ENCODE measurements at regions not wholly inside any gene's neighbourhood (a gene's known extent, or its start where the extent isn't known, plus 50 kb on each side); places are given as distances from the start of the nearest gene placed in this dataset.
"Not testable (repeated sequence)": the region's sequence is repeated elsewhere in the genome, so short reads cannot be mapped to it uniquely, and the experiment has no call there.

DNA sequence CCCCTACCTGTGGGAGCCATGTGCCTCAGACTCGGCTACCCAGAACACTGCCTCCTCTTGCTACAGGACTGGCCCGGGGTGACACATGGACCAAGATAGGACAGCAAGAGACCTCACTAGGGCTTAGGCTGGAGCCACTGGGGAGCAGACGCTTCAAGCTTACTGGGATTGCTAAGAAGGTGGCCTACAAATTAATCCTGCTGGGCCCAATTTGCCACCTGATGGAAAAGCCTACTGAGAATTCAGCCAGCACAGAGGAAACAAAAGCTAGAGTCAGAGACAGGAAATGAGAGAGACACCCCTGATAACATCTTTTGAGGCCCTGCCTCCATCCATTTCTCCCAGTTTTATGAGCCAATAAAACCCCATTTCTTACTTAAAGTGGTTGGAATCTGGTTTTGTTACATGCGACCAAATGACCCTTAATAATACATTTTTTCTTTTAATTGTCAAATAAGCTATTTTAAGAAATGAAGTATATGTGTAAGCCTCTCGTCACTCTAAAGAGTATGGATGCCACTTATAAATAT, 282.1 kb downstream of the CXCL12 start:
- H3K9me3 ChIP-seq, result no peaks in the 10 kb centered on the region
- ATAC-seq, result no peak
- intact Hi-C loops (cut with DNase I), result no loop called here

DNA sequence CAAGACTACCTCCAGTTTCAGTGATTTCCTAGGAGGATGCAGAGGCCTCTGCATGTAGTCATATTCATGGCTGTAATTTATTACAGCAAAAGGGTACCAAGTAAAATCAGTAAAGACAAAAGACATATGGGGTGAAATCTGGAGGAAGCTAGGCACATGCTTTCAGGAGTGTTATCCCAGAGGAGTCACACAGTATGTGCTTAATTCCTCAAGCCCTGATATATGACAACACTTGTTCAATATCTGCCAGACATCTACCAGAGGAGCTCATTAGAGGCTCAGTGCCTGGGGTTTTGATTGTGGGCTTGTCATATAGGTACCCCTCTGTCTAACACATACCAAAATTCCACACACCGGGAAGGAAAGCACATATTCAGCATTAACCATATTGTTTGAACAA, 283.8 kb downstream of the CXCL12 start:
- intact Hi-C loops (cut with DNase I), result no loop called here
- Histone ChIP-seq H3K36me3 (no peaks in the 10 kb centered on the region), H3K27me3 (no peaks in the 10 kb centered on the region), H3K4me1 (no peaks in the 10 kb centered on the region), H3K9me3 (no peaks in the 10 kb centered on the region), H3K4me3 (no peak overlapping the region), H3K27ac (no peak overlapping the region)
- no peak for DNase-seq
- TF ChIP-seq, protein P1, sequence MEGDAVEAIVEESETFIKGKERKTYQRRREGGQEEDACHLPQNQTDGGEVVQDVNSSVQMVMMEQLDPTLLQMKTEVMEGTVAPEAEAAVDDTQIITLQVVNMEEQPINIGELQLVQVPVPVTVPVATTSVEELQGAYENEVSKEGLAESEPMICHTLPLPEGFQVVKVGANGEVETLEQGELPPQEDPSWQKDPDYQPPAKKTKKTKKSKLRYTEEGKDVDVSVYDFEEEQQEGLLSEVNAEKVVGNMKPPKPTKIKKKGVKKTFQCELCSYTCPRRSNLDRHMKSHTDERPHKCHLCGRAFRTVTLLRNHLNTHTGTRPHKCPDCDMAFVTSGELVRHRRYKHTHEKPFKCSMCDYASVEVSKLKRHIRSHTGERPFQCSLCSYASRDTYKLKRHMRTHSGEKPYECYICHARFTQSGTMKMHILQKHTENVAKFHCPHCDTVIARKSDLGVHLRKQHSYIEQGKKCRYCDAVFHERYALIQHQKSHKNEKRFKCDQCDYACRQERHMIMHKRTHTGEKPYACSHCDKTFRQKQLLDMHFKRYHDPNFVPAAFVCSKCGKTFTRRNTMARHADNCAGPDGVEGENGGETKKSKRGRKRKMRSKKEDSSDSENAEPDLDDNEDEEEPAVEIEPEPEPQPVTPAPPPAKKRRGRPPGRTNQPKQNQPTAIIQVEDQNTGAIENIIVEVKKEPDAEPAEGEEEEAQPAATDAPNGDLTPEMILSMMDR (IDR thresholded peaks at IDR 0.05), result no peak
- ATAC-seq, result no peak

More for the DNA sequence above, 282.1 kb downstream of the CXCL12 start:
- Histone ChIP-seq H3K36me3 (no peaks in the 10 kb centered on the region), H3K4me1 (no peaks in the 10 kb centered on the region), H3K27ac (no peak overlapping the region), H3K27me3 (no peaks in the 10 kb centered on the region), H3K4me3 (no peak overlapping the region)
- TF ChIP-seq, protein P1 (IDR thresholded peaks at IDR 0.05), result no peak
- DNase-seq, result no peak

DNA sequence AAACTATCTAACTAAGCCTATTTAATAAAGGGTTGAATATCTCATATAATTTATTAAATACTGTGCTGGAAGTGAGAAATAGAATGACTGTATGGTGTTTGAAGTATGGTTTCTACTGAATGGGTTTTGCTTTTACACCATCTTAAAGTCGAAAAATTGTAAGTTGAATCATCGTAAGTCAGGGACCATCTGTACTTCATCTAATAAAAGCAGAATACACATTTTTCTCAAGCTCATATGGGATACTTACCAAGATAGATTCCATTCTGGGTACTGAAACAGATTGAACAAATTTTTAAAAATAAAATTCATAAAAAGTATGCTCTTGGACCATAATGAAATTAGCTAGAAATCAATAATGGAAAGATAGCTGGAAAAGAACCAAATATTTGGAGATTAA, 285.4 kb downstream of the CXCL12 start:
- H3K27me3 ChIP-seq, result no peaks in the 10 kb centered on the region
- ATAC-seq, result no peak
- intact Hi-C loops (cut with DNase I), result no loop called here
- H3K4me1 ChIP-seq, result no peaks in the 10 kb centered on the region
- H3K9me3 ChIP-seq, result peaks cover 0 to 3% of the 10 kb centered on the region in 2 donors
- no peak overlapping the region for H3K27ac ChIP-seq
- no peaks in the 10 kb centered on the region for H3K36me3 ChIP-seq
- TF ChIP-seq, protein P1 (IDR thresholded peaks at IDR 0.05), result no peak
- no peak for DNase-seq
- no peak overlapping the region for H3K4me3 ChIP-seq

DNA sequence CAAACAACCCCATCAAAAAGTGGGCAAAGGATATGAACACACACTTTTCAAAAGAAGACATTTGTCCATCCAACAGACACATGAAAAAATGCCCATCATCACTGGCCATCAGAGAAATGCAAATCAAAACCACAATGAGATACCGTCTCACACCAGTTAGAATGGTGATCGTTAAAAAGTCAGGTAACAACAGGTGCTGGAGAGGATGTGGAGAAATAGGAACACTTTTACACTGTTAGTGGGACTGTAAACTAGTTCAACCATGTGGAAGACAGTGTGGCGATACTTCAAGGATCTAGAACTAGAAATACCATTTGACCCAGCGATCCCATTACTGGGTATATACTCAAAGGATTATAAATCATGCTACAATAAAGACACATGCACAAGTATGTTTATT, 288.7 kb downstream of the CXCL12 start:
- H3K27ac ChIP-seq; H3K27me3 ChIP-seq; H3K4me3 ChIP-seq; H3K4me1 ChIP-seq; DNase-seq; ATAC-seq; H3K9me3 ChIP-seq; intact Hi-C loops (cut with DNase I); H3K36me3 ChIP-seq: not testable (repeated sequence)

DNA sequence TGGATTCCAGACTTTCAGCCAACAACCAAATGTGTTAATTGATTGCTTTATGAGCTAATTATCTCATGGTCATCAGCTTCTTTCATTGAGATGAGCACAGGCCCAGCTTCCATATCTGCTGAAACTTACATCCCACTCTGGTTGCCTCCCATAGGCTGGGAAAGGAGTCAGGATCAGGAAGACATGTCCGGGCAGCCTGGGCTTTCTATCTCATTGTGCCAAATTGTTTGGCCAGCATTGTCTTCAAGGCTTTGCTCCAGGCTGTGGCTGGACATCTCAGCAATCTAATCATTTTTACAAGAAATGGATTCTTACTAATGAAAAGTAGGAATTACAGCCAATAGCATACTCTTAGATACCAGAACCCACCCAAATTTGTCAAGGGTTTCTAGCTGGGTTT, 295.2 kb downstream of the CXCL12 start:
- Histone ChIP-seq H3K36me3 (no peaks in the 10 kb centered on the region), H3K9me3 (peaks cover 0 to 7% of the 10 kb centered on the region in 2 donors), H3K27me3 (no peaks in the 10 kb centered on the region), H3K27ac (no peak overlapping the region), H3K4me1 (no peaks in the 10 kb centered on the region), H3K4me3 (no peak overlapping the region)
- no peak for ATAC-seq
- DNase-seq, result no peak
- TF ChIP-seq, protein P1 (IDR thresholded peaks at IDR 0.05), result no peak
- intact Hi-C loops (cut with DNase I), result no loop called here

DNA sequence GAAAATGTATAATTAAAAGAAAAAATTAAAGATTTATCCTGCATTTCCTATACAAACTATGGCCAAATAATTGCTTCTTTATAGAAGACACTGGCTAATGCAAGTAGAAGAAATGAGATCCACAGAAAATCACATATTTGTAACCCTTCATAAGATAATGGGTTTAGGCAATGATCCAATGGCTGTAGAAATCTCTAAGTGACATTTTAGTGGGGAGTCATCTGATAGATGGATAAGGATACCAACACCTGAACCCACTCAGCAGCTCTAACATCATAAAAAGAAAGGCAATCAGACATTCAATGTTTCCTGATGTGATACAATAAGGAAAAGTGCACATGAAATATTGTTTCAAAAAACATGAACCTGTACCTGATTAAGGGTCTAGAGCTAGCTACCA, 297.5 kb downstream of the CXCL12 start:
- DNase-seq (no peak), ATAC-seq (no peak)
- H3K27me3 ChIP-seq, result no peaks in the 10 kb centered on the region
- no peak overlapping the region for H3K4me3 ChIP-seq
- peaks cover 0 to 7% of the 10 kb centered on the region in 2 donors for H3K9me3 ChIP-seq
- H3K27ac ChIP-seq, result no peak overlapping the region
- intact Hi-C loops (cut with DNase I), result no loop called here
- H3K4me1 ChIP-seq, result no peaks in the 10 kb centered on the region
- TF ChIP-seq, protein P1 (IDR thresholded peaks at IDR 0.05), result no peak
- H3K36me3 ChIP-seq, result no peaks in the 10 kb centered on the region
